ENCODE measurements at regions not wholly inside any gene's neighbourhood (a gene's known extent, or its start where the extent isn't known, plus 50 kb on each side); places are given as distances from the start of the nearest gene placed in this dataset.

DNA sequence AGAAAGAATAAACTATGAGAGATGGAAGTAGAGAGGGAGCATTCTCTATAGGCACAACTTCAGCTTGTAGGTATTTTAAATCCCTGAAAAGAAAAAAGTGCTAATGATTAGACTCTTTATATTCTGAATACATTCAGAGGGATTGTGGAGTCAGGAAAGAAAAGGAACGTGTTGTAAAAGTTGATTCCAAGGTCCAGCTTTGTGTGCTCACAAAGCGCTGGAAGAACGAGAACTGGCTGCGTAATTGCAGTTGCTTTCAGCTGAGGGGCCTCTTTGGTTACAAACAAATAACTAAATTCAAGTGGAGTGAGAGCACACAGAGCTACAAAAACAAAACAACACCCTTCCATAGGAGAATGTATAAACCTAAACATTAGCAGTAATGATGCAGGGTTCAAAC is 1040.4 kb upstream of the WWC1 start:
- H3K36me3 Mint-ChIP-seq (ENCODE audit: low read depth): no peaks in the 10 kb centered on the region
- H3K27ac Mint-ChIP-seq: no peak overlapping the region
- no peak overlapping the region for H3K4me3 Mint-ChIP-seq
- no peaks in the 10 kb centered on the region for H3K27me3 Mint-ChIP-seq
- peaks cover 12% of the 10 kb centered on the region for H3K9me3 Mint-ChIP-seq
- H3K4me1 Mint-ChIP-seq (ENCODE audit: low read depth): no peaks in the 10 kb centered on the region

DNA sequence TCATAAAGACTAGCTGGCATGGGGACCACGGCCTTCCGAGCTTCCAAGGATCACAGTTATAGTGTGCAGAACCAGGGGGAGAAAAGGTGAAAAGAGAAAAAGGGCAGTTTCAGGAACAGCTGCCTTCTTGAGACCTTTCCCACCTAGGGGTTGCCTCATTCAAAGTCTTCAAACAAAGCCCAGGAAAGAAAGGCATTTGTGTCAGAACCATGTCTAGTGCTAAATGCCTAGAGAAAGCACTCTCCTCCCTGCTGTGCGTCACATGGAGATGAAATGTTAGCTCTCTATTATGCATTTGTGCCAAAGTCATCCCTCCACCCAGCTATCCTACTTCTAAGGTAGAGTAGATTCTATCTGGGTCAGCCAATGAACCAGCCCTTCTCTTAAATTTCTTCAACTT is 1037.3 kb upstream of the WWC1 start:
- Mint-ChIP-seq H3K27ac (no peak overlapping the region), H3K4me3 (no peak overlapping the region), H3K27me3 (no peaks in the 10 kb centered on the region), H3K9me3 (peaks cover 14% of the 10 kb centered on the region), H3K4me1 (ENCODE audit: low read depth) (no peaks in the 10 kb centered on the region), H3K36me3 (ENCODE audit: low read depth) (no peaks in the 10 kb centered on the region)

DNA sequence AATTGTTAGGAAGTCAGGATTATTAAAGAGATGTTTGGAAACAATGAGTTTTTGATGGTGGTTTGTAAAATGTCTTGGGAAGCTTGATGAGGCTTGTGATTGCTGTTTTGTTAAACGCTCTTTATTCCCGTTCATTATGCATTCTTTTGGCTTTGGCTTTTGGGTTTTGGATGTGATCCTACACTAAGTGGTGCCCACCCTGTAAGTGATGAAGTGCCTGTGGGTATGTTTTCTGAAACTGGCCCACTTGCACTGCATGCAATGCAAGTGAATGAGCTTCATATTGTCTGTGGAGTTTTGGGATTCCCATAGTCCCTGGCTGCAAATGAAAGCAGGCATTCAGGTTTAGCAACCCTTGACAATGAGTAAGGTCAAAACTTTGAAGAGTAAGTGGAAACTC is 1035.5 kb upstream of the WWC1 start:
- Mint-ChIP-seq H3K27me3 (no peaks in the 10 kb centered on the region), H3K36me3 (ENCODE audit: low read depth) (no peaks in the 10 kb centered on the region), H3K4me1 (ENCODE audit: low read depth) (no peaks in the 10 kb centered on the region), H3K9me3 (peaks cover 15% of the 10 kb centered on the region), H3K4me3 (no peak overlapping the region), H3K27ac (no peak overlapping the region)

DNA sequence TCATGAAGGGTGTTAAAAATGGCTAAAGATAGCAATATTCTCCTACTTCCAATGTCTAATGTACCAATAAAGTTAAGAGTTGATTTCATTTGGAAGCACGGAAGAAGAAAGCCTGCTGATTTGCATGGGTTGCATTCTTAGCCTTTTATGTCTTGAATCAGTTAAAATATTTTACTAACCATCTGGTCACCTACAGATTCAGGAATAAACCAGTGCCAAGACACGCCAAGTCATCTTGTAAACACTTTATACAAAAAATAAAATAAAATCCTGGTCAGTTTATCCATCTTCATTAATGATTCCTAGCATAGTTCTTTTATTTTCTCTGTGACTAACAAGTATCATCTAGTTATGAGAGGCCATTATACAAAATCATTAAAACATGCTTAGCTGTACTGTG is 1031.6 kb upstream of the WWC1 start:
- no peaks in the 10 kb centered on the region for H3K36me3 Mint-ChIP-seq (ENCODE audit: low read depth)
- peaks cover 14% of the 10 kb centered on the region for H3K9me3 Mint-ChIP-seq
- H3K4me1 Mint-ChIP-seq (ENCODE audit: low read depth): no peaks in the 10 kb centered on the region
- H3K27ac Mint-ChIP-seq: no peak overlapping the region
- H3K27me3 Mint-ChIP-seq: no peaks in the 10 kb centered on the region
- H3K4me3 Mint-ChIP-seq: no peak overlapping the region

DNA sequence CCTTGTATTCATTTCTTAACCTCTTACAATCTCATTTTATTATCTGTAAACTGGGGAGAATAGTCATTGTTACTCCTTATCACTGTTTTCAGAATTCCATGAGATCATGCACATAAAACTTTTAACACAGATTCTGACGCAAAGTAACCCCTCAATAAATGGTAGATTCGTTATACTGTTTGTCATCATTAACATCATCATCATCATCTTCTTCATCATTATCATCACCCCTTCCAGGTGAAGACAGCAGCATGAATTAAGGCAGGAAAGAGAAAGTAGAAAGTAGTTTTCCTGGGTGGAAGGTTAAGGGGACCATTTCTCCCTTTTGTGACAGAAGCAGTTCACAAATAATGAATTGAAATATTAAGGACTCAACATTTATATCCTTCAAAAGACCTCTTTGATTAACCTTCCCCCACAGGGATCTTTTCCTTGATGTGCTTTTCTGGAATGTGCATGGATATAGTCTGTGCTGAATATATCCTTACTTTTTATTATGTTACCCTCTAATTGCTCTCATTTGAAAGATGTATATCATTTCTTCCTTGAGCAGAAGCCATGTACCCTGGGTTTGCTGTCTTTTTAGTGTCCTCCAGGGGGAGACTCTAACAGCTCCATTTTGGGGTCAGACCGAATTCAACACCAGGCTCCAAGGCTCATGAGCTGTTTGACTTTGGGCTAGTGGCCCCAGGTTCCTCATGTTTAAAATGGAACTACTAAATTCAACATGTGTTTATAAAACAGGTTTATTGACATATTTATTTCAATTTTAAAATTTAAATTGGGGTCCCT is 1029.9 kb upstream of the WWC1 start:
- Mint-ChIP-seq H3K36me3 (ENCODE audit: low read depth) (no peaks in the 10 kb centered on the region), H3K27me3 (no peaks in the 10 kb centered on the region), H3K4me1 (ENCODE audit: low read depth) (no peaks in the 10 kb centered on the region), H3K4me3 (no peak overlapping the region), H3K27ac (no peak overlapping the region), H3K9me3 (peaks cover 10% of the 10 kb centered on the region)

DNA sequence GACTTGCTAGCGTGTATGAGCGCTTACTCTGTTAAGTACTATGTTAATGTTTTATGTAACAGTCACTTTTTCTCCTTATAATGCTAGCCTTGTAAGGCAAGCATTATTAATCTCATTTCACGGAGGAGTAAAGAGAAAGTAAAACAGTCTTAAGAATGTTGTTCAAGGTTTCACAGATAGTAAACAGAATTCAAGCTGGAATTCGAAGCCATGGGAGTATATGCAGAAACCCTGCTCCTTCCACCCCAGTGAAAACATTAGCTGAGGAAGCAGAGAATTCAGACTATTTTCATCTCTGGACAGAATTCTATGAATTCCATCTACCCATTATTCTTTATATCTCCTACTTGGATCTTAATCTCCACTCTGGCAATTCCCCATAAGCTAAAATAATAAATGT is 1028.3 kb upstream of the WWC1 start:
- no peaks in the 10 kb centered on the region for H3K4me1 Mint-ChIP-seq (ENCODE audit: low read depth)
- H3K27ac Mint-ChIP-seq: no peak overlapping the region
- H3K9me3 Mint-ChIP-seq: peaks cover 14% of the 10 kb centered on the region
- H3K4me3 Mint-ChIP-seq: no peak overlapping the region
- no peaks in the 10 kb centered on the region for H3K36me3 Mint-ChIP-seq (ENCODE audit: low read depth)
- no peaks in the 10 kb centered on the region for H3K27me3 Mint-ChIP-seq

DNA sequence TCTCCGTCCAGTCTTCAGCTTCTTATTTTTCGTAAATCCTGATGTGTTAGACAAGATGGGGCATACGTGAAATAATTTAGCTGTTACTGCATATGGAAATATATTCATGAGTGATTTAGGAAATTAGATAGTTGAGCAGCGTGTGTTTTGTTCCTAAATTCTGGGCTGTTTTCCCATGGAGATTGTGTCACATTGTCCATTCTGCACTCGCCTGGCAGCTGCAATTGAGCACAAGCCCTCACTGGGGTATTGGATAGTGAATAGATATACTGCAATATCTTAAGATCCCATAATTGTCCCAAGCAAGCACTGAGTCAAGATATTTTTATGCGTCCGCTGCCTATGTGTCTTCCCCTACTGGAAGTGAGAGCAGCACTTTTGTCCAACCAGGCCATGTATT is 1027.1 kb upstream of the WWC1 start:
- Mint-ChIP-seq H3K9me3 (peaks cover 14% of the 10 kb centered on the region), H3K4me3 (no peak overlapping the region), H3K27ac (no peak overlapping the region), H3K36me3 (ENCODE audit: low read depth) (no peaks in the 10 kb centered on the region), H3K27me3 (no peaks in the 10 kb centered on the region), H3K4me1 (ENCODE audit: low read depth) (no peaks in the 10 kb centered on the region)

DNA sequence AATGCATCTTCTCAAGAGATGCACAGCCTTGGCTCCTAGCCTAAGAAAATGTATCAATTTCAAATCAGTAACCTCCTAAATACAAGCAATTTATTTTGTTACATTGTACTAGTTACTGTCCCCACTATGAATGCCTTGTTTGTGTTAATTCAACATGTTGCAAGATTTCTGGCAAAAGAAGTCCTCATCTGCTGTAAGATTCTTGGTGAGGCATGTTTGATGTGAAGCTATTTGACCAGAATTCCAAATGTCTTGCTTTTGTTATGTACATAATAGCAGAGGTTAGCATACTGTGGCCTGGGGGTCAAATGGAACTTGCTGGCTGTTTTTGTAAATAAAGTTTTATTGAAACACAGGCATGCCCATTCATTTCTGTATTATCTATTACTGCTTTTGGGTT is 1023.1 kb upstream of the WWC1 start:
- Mint-ChIP-seq H3K9me3 (peaks cover 18% of the 10 kb centered on the region), H3K36me3 (ENCODE audit: low read depth) (no peaks in the 10 kb centered on the region)

DNA sequence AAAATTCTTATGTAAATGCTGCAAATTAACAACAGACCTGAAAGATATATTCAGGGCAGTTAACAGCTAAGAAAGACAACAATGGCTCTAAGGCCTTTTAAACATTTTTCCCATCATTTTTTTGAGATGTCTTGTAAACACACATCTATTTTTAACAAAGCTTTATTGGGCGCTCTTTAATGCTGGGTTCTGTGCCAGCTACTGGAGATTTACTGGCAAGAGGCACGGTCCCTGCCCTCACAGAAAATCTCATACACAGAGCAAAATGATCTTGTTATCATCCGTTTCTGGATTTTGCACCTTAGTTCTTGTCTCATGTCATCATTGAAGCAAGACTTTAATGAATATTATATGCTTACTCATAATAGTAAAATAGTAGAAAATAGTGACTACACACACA is 1022.3 kb upstream of the WWC1 start:
- H3K36me3 Mint-ChIP-seq (ENCODE audit: low read depth): no peaks in the 10 kb centered on the region

More for the DNA sequence above, 1023.1 kb upstream of the WWC1 start:
- no peaks in the 10 kb centered on the region for H3K4me1 Mint-ChIP-seq (ENCODE audit: low read depth)
- no peak overlapping the region for H3K27ac Mint-ChIP-seq
- H3K27me3 Mint-ChIP-seq: no peaks in the 10 kb centered on the region
- no peak overlapping the region for H3K4me3 Mint-ChIP-seq

DNA sequence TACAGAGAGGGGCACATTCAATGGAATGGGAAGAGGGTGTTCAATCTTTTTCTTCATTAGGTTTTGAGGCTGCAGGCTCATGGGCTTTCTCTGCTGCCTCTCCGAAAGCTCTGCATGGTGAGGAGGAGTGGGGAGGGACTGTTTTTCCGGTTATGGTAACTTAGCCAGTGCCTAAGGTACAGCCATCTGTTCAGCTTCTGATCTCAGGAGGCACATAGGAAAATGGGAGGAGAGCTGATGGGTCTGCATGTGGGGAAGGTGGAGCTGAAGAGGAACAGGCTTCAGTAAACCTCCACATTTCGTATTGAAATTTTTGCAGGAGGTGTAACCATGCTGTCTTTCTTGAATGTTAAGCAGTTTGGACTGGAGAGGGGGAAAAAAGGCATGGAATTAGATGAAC is 1020.4 kb upstream of the WWC1 start:
- H3K9me3 Mint-ChIP-seq: peaks cover 25% of the 10 kb centered on the region
- no peaks in the 10 kb centered on the region for H3K4me1 Mint-ChIP-seq (ENCODE audit: low read depth)
- H3K36me3 Mint-ChIP-seq (ENCODE audit: low read depth): no peaks in the 10 kb centered on the region
- no peaks in the 10 kb centered on the region for H3K27me3 Mint-ChIP-seq
- no peak overlapping the region for H3K27ac Mint-ChIP-seq
- no peak overlapping the region for H3K4me3 Mint-ChIP-seq

More for the DNA sequence above, 1022.3 kb upstream of the WWC1 start:
- H3K4me1 Mint-ChIP-seq (ENCODE audit: low read depth): no peaks in the 10 kb centered on the region
- no peak overlapping the region for H3K4me3 Mint-ChIP-seq
- no peaks in the 10 kb centered on the region for H3K27me3 Mint-ChIP-seq
- H3K9me3 Mint-ChIP-seq: peaks cover 18% of the 10 kb centered on the region
- no peak overlapping the region for H3K27ac Mint-ChIP-seq

DNA sequence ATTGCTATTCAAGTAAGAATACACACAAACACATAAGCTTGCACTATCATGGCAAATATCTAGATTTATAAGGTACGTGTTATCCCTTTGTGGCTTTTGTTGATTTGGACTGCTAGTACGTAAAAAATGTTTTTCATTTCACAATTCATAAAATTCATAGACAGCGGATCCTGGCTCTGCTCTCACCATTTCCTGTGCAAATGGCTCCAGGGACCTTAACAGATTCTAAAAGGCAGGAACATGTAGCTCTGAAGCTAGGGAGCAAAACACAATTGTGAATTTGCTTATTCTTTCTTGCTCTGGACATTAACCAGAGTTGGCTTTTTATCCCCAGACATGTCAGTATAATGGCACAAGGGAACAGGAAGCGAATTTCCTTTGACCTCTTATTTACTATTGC is 1019.9 kb upstream of the WWC1 start:
- Mint-ChIP-seq H3K36me3 (ENCODE audit: low read depth) (no peaks in the 10 kb centered on the region), H3K27me3 (no peaks in the 10 kb centered on the region), H3K9me3 (peaks cover 27% of the 10 kb centered on the region), H3K4me3 (no peak overlapping the region), H3K4me1 (ENCODE audit: low read depth) (no peaks in the 10 kb centered on the region), H3K27ac (no peak overlapping the region)

DNA sequence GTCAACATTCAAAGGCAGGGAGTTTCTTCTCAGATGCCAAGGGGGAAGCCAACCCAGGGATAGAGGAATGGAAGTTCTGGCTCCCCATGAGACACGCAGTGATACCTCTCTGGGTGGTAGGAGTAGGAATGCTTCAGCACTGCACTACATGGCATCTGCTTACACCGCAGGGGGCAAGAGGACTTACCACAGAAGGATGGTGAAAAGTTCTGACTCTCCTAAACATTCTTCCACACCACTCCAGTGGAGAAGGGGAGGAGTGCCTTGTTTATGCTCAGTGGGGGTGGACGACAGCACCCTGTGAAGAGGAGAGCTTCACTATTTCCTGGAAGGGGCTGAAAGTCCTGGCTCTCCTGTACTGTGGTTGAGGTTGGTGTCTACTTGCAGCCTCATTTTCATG is 1011.3 kb upstream of the WWC1 start:
- H3K4me1 Mint-ChIP-seq (ENCODE audit: low read depth): no peaks in the 10 kb centered on the region
- no peak overlapping the region for H3K27ac Mint-ChIP-seq
- no peak overlapping the region for H3K4me3 Mint-ChIP-seq
- H3K36me3 Mint-ChIP-seq (ENCODE audit: low read depth): no peaks in the 10 kb centered on the region
- peaks cover 17% of the 10 kb centered on the region for H3K9me3 Mint-ChIP-seq
- H3K27me3 Mint-ChIP-seq: no peaks in the 10 kb centered on the region

DNA sequence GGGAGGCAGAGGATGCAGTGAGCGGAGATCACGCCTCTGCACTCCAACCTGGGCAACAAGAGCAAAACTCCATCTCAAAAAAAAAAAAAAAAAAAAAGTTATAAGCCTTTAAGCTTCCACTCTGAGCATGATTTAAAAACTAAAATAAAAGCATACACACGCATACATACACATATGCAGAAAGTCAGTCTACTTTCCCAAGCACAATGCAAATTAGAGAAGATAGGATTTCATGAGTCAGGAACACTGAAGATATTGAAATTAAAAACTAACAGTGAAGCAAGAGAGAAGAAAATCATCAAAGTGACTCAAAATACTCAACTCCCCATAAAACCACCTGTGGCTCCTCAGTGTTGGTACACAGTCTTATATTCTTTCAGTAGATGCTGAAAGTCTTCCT is 1009.5 kb upstream of the WWC1 start:
- Mint-ChIP-seq H3K27ac (no peak overlapping the region), H3K27me3 (no peaks in the 10 kb centered on the region), H3K36me3 (ENCODE audit: low read depth) (no peaks in the 10 kb centered on the region), H3K9me3 (peaks cover 12% of the 10 kb centered on the region), H3K4me1 (ENCODE audit: low read depth) (no peaks in the 10 kb centered on the region), H3K4me3 (no peak overlapping the region)

DNA sequence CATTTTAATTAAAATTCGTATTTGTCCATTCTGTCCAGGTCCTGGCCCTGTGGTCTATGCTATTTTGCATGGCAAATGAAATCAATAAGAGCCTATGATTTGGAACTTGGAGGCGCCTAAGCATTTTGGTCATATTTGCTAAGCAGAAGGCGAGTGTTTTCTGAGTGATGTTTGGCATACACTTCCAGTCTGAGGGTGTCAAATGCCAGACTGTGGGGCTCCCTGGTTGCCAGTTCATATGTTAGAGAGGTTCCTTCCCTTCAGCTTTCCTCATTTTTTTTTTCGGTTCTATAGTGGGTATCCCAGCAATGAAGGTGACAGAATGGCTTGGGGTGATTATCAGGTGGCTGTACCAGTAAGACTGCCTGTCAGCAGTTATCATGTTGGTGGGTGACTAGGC is 1007.8 kb upstream of the WWC1 start:
- Mint-ChIP-seq H3K27ac (no peak overlapping the region), H3K9me3 (peaks cover 12% of the 10 kb centered on the region)

DNA sequence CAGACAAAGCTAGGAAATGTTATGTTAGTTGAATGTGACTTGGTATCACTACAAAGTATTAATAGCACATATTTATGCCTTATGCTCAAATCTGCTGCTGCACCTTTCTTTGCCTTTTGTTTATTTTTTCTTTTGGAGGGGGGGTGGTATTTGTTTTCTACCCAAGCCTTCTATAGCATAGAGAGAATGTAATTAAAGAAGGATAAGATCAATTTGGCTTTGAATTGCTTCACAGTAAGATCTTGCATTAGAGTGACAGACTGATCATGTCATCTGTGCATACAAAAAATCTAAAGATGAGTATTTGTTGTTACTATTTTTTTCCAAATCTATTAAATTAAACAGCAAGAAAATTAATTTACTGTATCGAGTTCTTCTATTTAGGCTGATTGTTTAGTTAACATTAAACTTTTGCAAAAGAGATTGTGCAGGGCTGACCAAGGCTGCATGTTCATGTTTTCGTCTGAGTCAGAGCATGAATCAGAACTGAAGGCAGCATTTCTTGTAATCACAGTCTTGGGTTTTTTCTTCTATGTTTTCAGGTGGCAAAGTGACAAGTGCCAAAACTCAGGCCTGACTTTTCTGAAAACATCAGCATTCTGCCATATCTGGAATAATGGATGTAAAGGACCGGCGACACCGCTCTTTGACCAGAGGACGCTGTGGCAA is 1007.1 kb upstream of the WWC1 start:
- no peak overlapping the region for H3K27ac Mint-ChIP-seq
- no peaks in the 10 kb centered on the region for H3K36me3 Mint-ChIP-seq (ENCODE audit: low read depth)
- peaks cover 11% of the 10 kb centered on the region for H3K9me3 Mint-ChIP-seq
- H3K4me1 Mint-ChIP-seq (ENCODE audit: low read depth): no peaks in the 10 kb centered on the region
- no peak overlapping the region for H3K4me3 Mint-ChIP-seq
- H3K27me3 Mint-ChIP-seq: no peaks in the 10 kb centered on the region

More for the DNA sequence above, 1007.8 kb upstream of the WWC1 start:
- Mint-ChIP-seq H3K4me1 (ENCODE audit: low read depth) (no peaks in the 10 kb centered on the region), H3K27me3 (no peaks in the 10 kb centered on the region), H3K4me3 (no peak overlapping the region), H3K36me3 (ENCODE audit: low read depth) (no peaks in the 10 kb centered on the region)

DNA sequence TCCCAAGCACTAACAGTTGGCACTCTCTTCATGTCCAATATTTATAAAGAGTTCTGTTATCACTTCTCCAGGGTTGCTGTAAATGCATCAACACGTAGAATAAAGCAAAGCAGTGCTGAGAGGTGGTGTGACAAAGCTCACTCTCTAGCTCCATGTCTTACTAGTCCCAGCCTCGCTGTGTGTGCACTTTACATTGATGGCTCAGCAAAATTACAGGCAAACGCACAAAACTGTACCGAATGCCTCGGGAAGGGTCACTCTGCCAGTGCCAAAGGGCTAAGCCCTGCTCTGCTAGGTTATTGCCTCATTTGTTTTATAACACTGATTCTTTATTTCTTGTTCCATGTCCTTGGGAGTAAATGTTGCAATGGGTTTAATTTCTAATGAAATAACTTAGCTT is 1005.9 kb upstream of the WWC1 start:
- H3K36me3 Mint-ChIP-seq (ENCODE audit: low read depth): no peaks in the 10 kb centered on the region
- H3K27ac Mint-ChIP-seq: no peak overlapping the region
- no peaks in the 10 kb centered on the region for H3K27me3 Mint-ChIP-seq
- H3K4me1 Mint-ChIP-seq (ENCODE audit: low read depth): no peaks in the 10 kb centered on the region
- H3K4me3 Mint-ChIP-seq: no peak overlapping the region
- H3K9me3 Mint-ChIP-seq: peaks cover 7% of the 10 kb centered on the region
